ENCODE measurements at regions not wholly inside any gene's neighbourhood (a gene's known extent, or its start where the extent isn't known, plus 50 kb on each side); places are given as distances from the start of the nearest gene placed in this dataset.

DNA sequence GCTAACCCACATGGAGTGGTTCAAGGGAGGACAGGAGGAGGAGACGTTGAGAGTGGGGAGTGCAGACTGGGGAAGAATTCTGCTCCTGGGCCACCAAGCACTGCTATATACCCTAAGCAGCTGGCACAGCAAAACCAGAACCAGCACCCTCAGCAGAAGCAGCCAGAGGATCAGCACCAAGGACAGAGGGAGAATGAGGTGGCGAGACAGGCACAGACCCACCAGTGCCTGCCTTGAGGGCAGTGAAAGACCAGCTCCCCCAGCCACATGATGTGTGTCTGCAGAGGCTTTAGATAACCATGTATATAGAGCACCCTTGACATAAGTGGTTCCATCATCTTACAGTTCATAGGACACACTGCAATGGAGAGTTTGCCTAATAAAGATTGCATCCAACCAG is 319.0 kb downstream of the GABRB3 start:
- TF ChIP-seq, protein P1, sequence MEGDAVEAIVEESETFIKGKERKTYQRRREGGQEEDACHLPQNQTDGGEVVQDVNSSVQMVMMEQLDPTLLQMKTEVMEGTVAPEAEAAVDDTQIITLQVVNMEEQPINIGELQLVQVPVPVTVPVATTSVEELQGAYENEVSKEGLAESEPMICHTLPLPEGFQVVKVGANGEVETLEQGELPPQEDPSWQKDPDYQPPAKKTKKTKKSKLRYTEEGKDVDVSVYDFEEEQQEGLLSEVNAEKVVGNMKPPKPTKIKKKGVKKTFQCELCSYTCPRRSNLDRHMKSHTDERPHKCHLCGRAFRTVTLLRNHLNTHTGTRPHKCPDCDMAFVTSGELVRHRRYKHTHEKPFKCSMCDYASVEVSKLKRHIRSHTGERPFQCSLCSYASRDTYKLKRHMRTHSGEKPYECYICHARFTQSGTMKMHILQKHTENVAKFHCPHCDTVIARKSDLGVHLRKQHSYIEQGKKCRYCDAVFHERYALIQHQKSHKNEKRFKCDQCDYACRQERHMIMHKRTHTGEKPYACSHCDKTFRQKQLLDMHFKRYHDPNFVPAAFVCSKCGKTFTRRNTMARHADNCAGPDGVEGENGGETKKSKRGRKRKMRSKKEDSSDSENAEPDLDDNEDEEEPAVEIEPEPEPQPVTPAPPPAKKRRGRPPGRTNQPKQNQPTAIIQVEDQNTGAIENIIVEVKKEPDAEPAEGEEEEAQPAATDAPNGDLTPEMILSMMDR (IDR thresholded peaks at IDR 0.05): no peak
- TF ChIP-seq POLR2A (IDR thresholded peaks at IDR 0.05) (no peak), EP300 (IDR thresholded peaks at IDR 0.05) (no peak)
